ENCODE measurements at regions not wholly inside any gene's neighbourhood (a gene's known extent, or its start where the extent isn't known, plus 50 kb on each side); places are given as distances from the start of the nearest gene placed in this dataset.
"Not testable (repeated sequence)": the region's sequence is repeated elsewhere in the genome, so short reads cannot be mapped to it uniquely, and the experiment has no call there.

- no peak for DNase-seq
Measured at GRCh38 chr18:43751203-43751602, 473.9 kb upstream of the SYT4 start.

- no peak for DNase-seq
Measured at GRCh38 chr18:43751835-43752234, 474.5 kb upstream of the SYT4 start.

- no peak for DNase-seq
Measured at GRCh38 chr18:43757273-43757672, 480.0 kb upstream of the SYT4 start.

GRCh38 chr18:43758734-43759133 lies 481.4 kb upstream of the SYT4 start:
- no peak for DNase-seq

- DNase-seq, result no peak
Measured at GRCh38 chr18:43760010-43760409, 482.7 kb upstream of the SYT4 start.

- DNase-seq, result no peak
Measured at GRCh38 chr18:43772907-43773306, 495.6 kb upstream of the SYT4 start.

GRCh38 chr18:43774497-43774896 lies 497.2 kb upstream of the SYT4 start:
- DNase-seq, result no peak

GRCh38 chr18:43775591-43775990 lies 498.3 kb upstream of the SYT4 start:
- DNase-seq, result no peak

- DNase-seq, result no peak
Measured at GRCh38 chr18:43776997-43777396, 499.7 kb upstream of the SYT4 start.

GRCh38 chr18:43777636-43778304 lies 500.5 kb upstream of the SYT4 start:
- DNase-seq, result no peak

- DNase-seq, result no peak
Measured at GRCh38 chr18:43780782-43781340, 503.6 kb upstream of the SYT4 start.

GRCh38 chr18:43785158-43785557 lies 507.9 kb upstream of the SYT4 start:
- DNase-seq, result no peak

GRCh38 chr18:43786893-43787292 lies 509.6 kb upstream of the SYT4 start:
- DNase-seq, result no peak

GRCh38 chr18:43787721-43788120 lies 510.4 kb upstream of the SYT4 start:
- not testable (repeated sequence) for DNase-seq

- DNase-seq, result no peak
Measured at GRCh38 chr18:43789234-43790000, 512.1 kb upstream of the SYT4 start.

- no peak for DNase-seq
Measured at GRCh38 chr18:43793910-43794309, 516.6 kb upstream of the SYT4 start.

- DNase-seq, result no peak
Measured at GRCh38 chr18:43794363-43794762, 517.1 kb upstream of the SYT4 start.

- DNase-seq, result no peak
Measured at GRCh38 chr18:43797347-43797746, 520.1 kb upstream of the SYT4 start.

- no peak for DNase-seq
Measured at GRCh38 chr18:43800584-43800983, 523.3 kb upstream of the SYT4 start.

GRCh38 chr18:43805646-43806194 lies 528.4 kb upstream of the SYT4 start:
- no peak for DNase-seq

GRCh38 chr18:43812627-43813026 lies 535.3 kb upstream of the SYT4 start:
- DNase-seq, result no peak

GRCh38 chr18:43819397-43819796 lies 542.1 kb upstream of the SYT4 start:
- DNase-seq, result no peak

- no peak for DNase-seq
Measured at GRCh38 chr18:43819873-43820272, 542.6 kb upstream of the SYT4 start.

GRCh38 chr18:43825768-43826167 lies 548.5 kb upstream of the SYT4 start:
- DNase-seq, result no peak

Measured in islet precursor cell (in vitro differentiated cells).